IPS-NIHi7 (cell line): ENCODE measurements at regions not wholly inside any gene's neighbourhood (a gene's known extent, or its start where the extent isn't known, plus 50 kb on each side); places are given as distances from the start of the nearest gene placed in this dataset.
"Not testable (repeated sequence)": the region's sequence is repeated elsewhere in the genome, so short reads cannot be mapped to it uniquely, and the experiment has no call there.

ENCODE experiments used
- DNase-seq: peaks from one replicate; pipeline ENCODE4 v3.0.0; 2012; ENCODE audit warnings: mixed read lengths; ENCODE audit errors: extremely low spot score

GRCh38 chr1:199878823-199879222 is 148.7 kb upstream of the NR5A2 start:
- DNase-seq = no peak

GRCh38 chr1:199898654-199899053 is 128.9 kb upstream of the NR5A2 start:
- no peak for DNase-seq

GRCh38 chr1:199901341-199901740 is 126.2 kb upstream of the NR5A2 start:
- DNase-seq = no peak

GRCh38 chr1:199907361-199907760 is 120.1 kb upstream of the NR5A2 start:
- DNase-seq = no peak

- DNase-seq = no peak
Observed at GRCh38 chr1:199909137-199909536, 118.4 kb upstream of the NR5A2 start.

- DNase-seq = no peak
Observed at GRCh38 chr1:199913318-199913717, 114.2 kb upstream of the NR5A2 start.

GRCh38 chr1:199914546-199914945 is 113.0 kb upstream of the NR5A2 start:
- no peak for DNase-seq

GRCh38 chr1:199918196-199918769 is 109.2 kb upstream of the NR5A2 start:
- DNase-seq = no peak

- no peak for DNase-seq
Observed at GRCh38 chr1:199920635-199921034, 106.9 kb upstream of the NR5A2 start.

GRCh38 chr1:199929556-199929955 is 98.0 kb upstream of the NR5A2 start:
- DNase-seq = no peak

GRCh38 chr1:199930067-199930466 is 97.4 kb upstream of the NR5A2 start:
- not testable (repeated sequence) for DNase-seq

GRCh38 chr1:199931666-199932377 is 95.7 kb upstream of the NR5A2 start:
- no peak for DNase-seq

- no peak for DNase-seq
Observed at GRCh38 chr1:199932462-199932861, 95.0 kb upstream of the NR5A2 start.

GRCh38 chr1:199936441-199936840 is 91.1 kb upstream of the NR5A2 start:
- no peak for DNase-seq

GRCh38 chr1:199937161-199937560 is 90.3 kb upstream of the NR5A2 start:
- DNase-seq = no peak

GRCh38 chr1:199937661-199938060 is 89.8 kb upstream of the NR5A2 start:
- DNase-seq = no peak

- no peak for DNase-seq
Observed at GRCh38 chr1:199944986-199945385, 82.5 kb upstream of the NR5A2 start.

GRCh38 chr1:199945591-199945990 is 81.9 kb upstream of the NR5A2 start:
- DNase-seq = no peak

- no peak for DNase-seq
Observed at GRCh38 chr1:199946305-199947155, 81.0 kb upstream of the NR5A2 start.

- DNase-seq = no peak
Observed at GRCh38 chr1:199948587-199949280, 78.8 kb upstream of the NR5A2 start.

GRCh38 chr1:199951005-199951404 is 76.5 kb upstream of the NR5A2 start:
- DNase-seq = not testable (repeated sequence)

GRCh38 chr1:199953651-199954050 is 73.9 kb upstream of the NR5A2 start:
- no peak for DNase-seq
